ENCODE measurements at regions not wholly inside any gene's neighbourhood (a gene's known extent, or its start where the extent isn't known, plus 50 kb on each side); places are given as distances from the start of the nearest gene placed in this dataset.

- no peaks in the 10 kb centered on the region for H3K4me1 ChIP-seq (replicated peaks in 1 of 2; ENCODE audit: control insufficient read depth in 2 of 2, insufficient read depth in 2 of 2, low read length in 2 of 2)
- H3K9me1 ChIP-seq (ENCODE audit: control insufficient read depth, insufficient read depth, low read length): no peaks in the 10 kb centered on the region
- no peaks in the 10 kb centered on the region for H4K20me1 ChIP-seq (replicated peaks; ENCODE audit: control insufficient read depth, insufficient read depth, low read length)
- H3K9ac ChIP-seq (ENCODE audit: insufficient read depth in 1 of 2, low read depth in 2 of 2, low read length in 2 of 2): no peak overlapping the region
- no peak overlapping the region for H3K27ac ChIP-seq (ENCODE audit: extremely low read depth, low read depth, low read length)
- CTCF ChIA-PET (ENCODE audit: low intra/inter-chr PET ratio): no interaction called here
- BruUV-seq (replicated peaks): no TSS peak
- no peak overlapping the region for H2AFZ ChIP-seq (ENCODE audit: low read depth, low read length)
- in situ Hi-C loops (cut with MboI): no loop called here
- POLR2A ChIA-PET: no interaction called here
- H3K9me3 ChIP-seq (replicated peaks; ENCODE audit: control insufficient read depth, insufficient read depth, low read depth, low read length): no peaks in the 10 kb centered on the region
- no peak for TF ChIP-seq HOXB6 (CRISPR knock-in tag; IDR thresholded peaks at IDR 0.05; ENCODE audit: borderline replicate concordance)
- TF ChIP-seq MLX (CRISPR knock-in tag; conservative IDR thresholded peaks at IDR 0.05): no peak
- FAIRE-seq (no peak), DNase-seq (ENCODE audit: extremely low read depth in 1 of 4, low spot score in 3 of 4) (no peak), ATAC-seq (no peak)
- H3K27me3 ChIP-seq (ENCODE audit: control insufficient read depth in 2 of 2, insufficient read depth in 2 of 2, low read length in 2 of 2): no peaks in the 10 kb centered on the region
- no peak overlapping the region for H3K4me2 ChIP-seq (ENCODE audit: insufficient read depth, low read length)
- no peak overlapping the region for H3K4me3 ChIP-seq
- H3K36me3 ChIP-seq (ENCODE audit: control insufficient read depth, insufficient read depth, low read length): no peaks in the 10 kb centered on the region
- intact Hi-C loops (cut with micrococcal nuclease): no loop called here
- no peaks in the 10 kb centered on the region for H3K79me2 ChIP-seq (ENCODE audit: control insufficient read depth, insufficient read depth, low read length)
- 0% methylated on average over 1 of the region's 1 CpG for WGBS (ENCODE audit: insufficient coverage, low coverage, missing lambda C conversion rate)
Observed at GRCh38 chr6:120960761-120961160, 373.5 kb downstream of the TBC1D32 start.

GRCh38 chr6:120954111-120954510 lies 380.2 kb downstream of the TBC1D32 start:
- Histone ChIP-seq H3K4me3 (no peak overlapping the region), H3K27me3 (ENCODE audit: control insufficient read depth in 2 of 2, insufficient read depth in 2 of 2, low read length in 2 of 2) (no peaks in the 10 kb centered on the region), H3K4me2 (ENCODE audit: insufficient read depth, low read length) (no peak overlapping the region), H2AFZ (ENCODE audit: low read depth, low read length) (no peak overlapping the region), H3K79me2 (ENCODE audit: control insufficient read depth, insufficient read depth, low read length) (no peaks in the 10 kb centered on the region), H4K20me1 (replicated peaks; ENCODE audit: control insufficient read depth, insufficient read depth, low read length) (no peaks in the 10 kb centered on the region), H3K36me3 (ENCODE audit: control insufficient read depth, insufficient read depth, low read length) (no peaks in the 10 kb centered on the region), H3K9ac (ENCODE audit: insufficient read depth in 1 of 2, low read depth in 2 of 2, low read length in 2 of 2) (no peak overlapping the region), H3K27ac (ENCODE audit: extremely low read depth, low read depth, low read length) (no peak overlapping the region), H3K9me1 (ENCODE audit: control insufficient read depth, insufficient read depth, low read length) (no peaks in the 10 kb centered on the region), H3K9me3 (replicated peaks; ENCODE audit: control insufficient read depth, insufficient read depth, low read depth, low read length) (no peaks in the 10 kb centered on the region), H3K4me1 (replicated peaks in 1 of 2; ENCODE audit: control insufficient read depth in 2 of 2, insufficient read depth in 2 of 2, low read length in 2 of 2) (no peaks in the 10 kb centered on the region)
- intact Hi-C loops (cut with micrococcal nuclease): no loop called here
- BruUV-seq (replicated peaks): no TSS peak
- 0% methylated on average over 1 of the region's 1 CpG for WGBS (ENCODE audit: insufficient coverage, low coverage, missing lambda C conversion rate)
- ChIA-PET CTCF (ENCODE audit: low intra/inter-chr PET ratio) (no interaction called here), POLR2A (no interaction called here)
- ATAC-seq (no peak), DNase-seq (ENCODE audit: extremely low read depth in 1 of 4, low spot score in 3 of 4) (no peak), FAIRE-seq (no peak)
- in situ Hi-C loops (cut with MboI): no loop called here
- no peak for TF ChIP-seq L3MBTL2 (IDR thresholded peaks at IDR 0.05)
- TF ChIP-seq LEF1 (IDR thresholded peaks at IDR 0.05): no peak
- no peak for TF ChIP-seq MAFG (tag; conservative IDR thresholded peaks at IDR 0.05)
- no peak for TF ChIP-seq CEBPG (CRISPR knock-in tag; IDR thresholded peaks at IDR 0.05)
- TF ChIP-seq CEBPG (tag; conservative IDR thresholded peaks at IDR 0.05 in 1 of 2, IDR thresholded peaks at IDR 0.05 in 1 of 2): no peak
- TF ChIP-seq ASH1L (IDR thresholded peaks at IDR 0.05; ENCODE audit: borderline replicate concordance, low read depth, partially characterized antibody): no peak
- no peak for TF ChIP-seq ARID1B (IDR thresholded peaks at IDR 0.05)
- no peak for TF ChIP-seq ZNF699 (CRISPR knock-in tag; IDR thresholded peaks at IDR 0.05; ENCODE audit: insufficient replicate concordance)
- TF ChIP-seq RBBP5 (IDR thresholded peaks at IDR 0.05; ENCODE audit: borderline replicate concordance, insufficient read depth, low read length, poor library complexity, severe bottlenecking): no peak
- TF ChIP-seq ZNF668 (CRISPR knock-in tag; IDR thresholded peaks at IDR 0.05): no peak
- TF ChIP-seq PTRF (tag; IDR thresholded peaks at IDR 0.05): no peak
- TF ChIP-seq FOXJ3 (CRISPR knock-in tag; IDR thresholded peaks at IDR 0.05): no peak
- no peak for TF ChIP-seq NCOA4 (IDR thresholded peaks at IDR 0.05; ENCODE audit: partially characterized antibody)
- no peak for TF ChIP-seq ZNF165 (CRISPR knock-in tag; IDR thresholded peaks at IDR 0.05; ENCODE audit: borderline replicate concordance)
- no peak for TF ChIP-seq NR0B1 (IDR thresholded peaks at IDR 0.05; ENCODE audit: partially characterized antibody)
